Esophagus (tissue), 2 donors: ENCODE measurements at regions not wholly inside any gene's neighbourhood (a gene's known extent, or its start where the extent isn't known, plus 50 kb on each side); places are given as distances from the start of the nearest gene placed in this dataset.
"Not testable (repeated sequence)": the region's sequence is repeated elsewhere in the genome, so short reads cannot be mapped to it uniquely, and the experiment has no call there.

ENCODE experiments used
- H3K27ac ChIP-seq, 2 donors: one replicate each; pipeline ENCODE4 v1.5.1; 2013; ENCODE audit warnings: low read depth in 2 of 2, mild to moderate bottlenecking in 2 of 2, inconsistent platforms in 1 of 2, low read length in 1 of 2, moderate library complexity in 1 of 2
- H3K27me3 ChIP-seq, 2 donors: one replicate each; pipeline ENCODE4 v1.6.1; 2013; ENCODE audit warnings: low read length in 2 of 2, control low read depth in 1 of 2, mild to moderate bottlenecking in 1 of 2; ENCODE audit not compliant: insufficient read depth in 2 of 2, control insufficient read depth in 1 of 2
- H3K36me3 ChIP-seq, 2 donors: one replicate each; pipeline ENCODE4 v1.6.1; 2013; ENCODE audit warnings: low read length in 1 of 2; ENCODE audit not compliant: control insufficient read depth in 2 of 2, insufficient read depth in 2 of 2
- H3K4me1 ChIP-seq, 2 donors: one replicate each; pipeline ENCODE4 v1.6.1; 2013; ENCODE audit warnings: low read length in 1 of 2; ENCODE audit not compliant: control insufficient read depth in 2 of 2, insufficient read depth in 2 of 2
- H3K4me3 ChIP-seq, 2 donors: one replicate each; pipeline ENCODE4 v1.5.1; 2013; ENCODE audit warnings: low read length in 2 of 2, mild to moderate bottlenecking in 2 of 2, low read depth in 1 of 2, moderate library complexity in 1 of 2
- H3K9me3 ChIP-seq, 2 donors: one replicate each; pipeline ENCODE4 v1.6.1; 2013; ENCODE audit warnings: mild to moderate bottlenecking in 2 of 2, low read depth in 1 of 2, low read length in 1 of 2, moderate library complexity in 1 of 2; ENCODE audit not compliant: control insufficient read depth in 2 of 2, insufficient read depth in 1 of 2
- WGBS, 2 donors: extraction: QIAGEN DNeasy Blood & Tissue Kit; methylation state at CpG; one replicate each; pipeline ENCODE4 v1.1.7; 2013; 5-methylcytosine and 5-hydroxymethylcytosine counted together
- donor health status: healthy with polysubstance abuse.
- donor health status: Bipolar disorder and iron deficiency.

DNA sequence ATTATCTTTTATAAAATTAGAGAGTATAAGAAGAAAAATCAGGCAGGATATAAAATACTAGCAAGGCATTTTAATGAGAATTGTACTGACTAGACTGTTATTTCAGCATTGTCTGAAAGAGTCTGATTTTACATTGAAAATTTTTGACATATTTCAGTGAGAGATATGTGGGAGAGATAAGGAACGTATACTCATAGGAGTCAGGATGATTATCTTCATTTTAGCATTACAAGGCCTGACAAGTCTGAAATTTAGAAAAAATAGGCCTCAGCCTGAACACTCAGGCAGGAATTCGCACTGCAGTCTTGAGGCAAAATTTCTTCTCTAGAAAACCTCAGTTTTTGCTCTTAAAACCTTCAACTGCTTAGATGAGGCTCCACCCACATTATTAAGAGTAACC, 386.0 kb downstream of the HGF start:
- Histone ChIP-seq H3K27me3 (no peaks in the 10 kb centered on the region), H3K27ac (no peak overlapping the region), H3K36me3 (no peaks in the 10 kb centered on the region), H3K4me1 (no peaks in the 10 kb centered on the region), H3K9me3 (no peaks in the 10 kb centered on the region), H3K4me3 (no peak overlapping the region)
- 85 to 88% methylated on average over 2 of the region's 2 CpGs for WGBS, 2 donors

GRCh38 chr7:81374641-81375040, 395.2 kb downstream of the HGF start:
- H3K27me3 ChIP-seq, H3K27ac ChIP-seq, H3K4me1 ChIP-seq, H3K9me3 ChIP-seq, H3K36me3 ChIP-seq, H3K4me3 ChIP-seq: not testable (repeated sequence)

DNA sequence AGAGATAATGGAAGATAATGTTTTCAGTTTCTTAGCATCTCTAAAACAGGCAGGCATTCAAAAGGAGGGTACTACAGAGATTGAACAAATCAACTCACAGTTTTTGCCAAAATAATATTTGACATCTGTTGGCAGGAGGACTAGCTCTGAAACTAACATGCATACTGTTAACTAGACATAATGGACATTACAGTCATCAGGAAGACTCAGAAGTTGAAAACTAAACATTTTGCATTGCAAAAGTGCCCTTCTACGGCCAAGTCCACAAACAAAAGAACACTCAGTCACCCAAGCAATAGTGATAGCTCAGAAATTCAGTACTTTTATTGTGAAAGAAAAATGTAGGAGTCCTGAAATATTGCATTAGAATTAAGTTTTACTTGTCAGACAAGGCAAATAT, 399.0 kb downstream of the HGF start:
- H3K4me3 ChIP-seq: no peak overlapping the region
- no peaks in the 10 kb centered on the region for H3K27me3 ChIP-seq
- no peaks in the 10 kb centered on the region for H3K36me3 ChIP-seq
- H3K4me1 ChIP-seq: no peaks in the 10 kb centered on the region
- 60 to 62% methylated on average over 1 of the region's 1 CpG for WGBS, 2 donors
- H3K9me3 ChIP-seq: no peaks in the 10 kb centered on the region
- H3K27ac ChIP-seq: no peak overlapping the region

DNA sequence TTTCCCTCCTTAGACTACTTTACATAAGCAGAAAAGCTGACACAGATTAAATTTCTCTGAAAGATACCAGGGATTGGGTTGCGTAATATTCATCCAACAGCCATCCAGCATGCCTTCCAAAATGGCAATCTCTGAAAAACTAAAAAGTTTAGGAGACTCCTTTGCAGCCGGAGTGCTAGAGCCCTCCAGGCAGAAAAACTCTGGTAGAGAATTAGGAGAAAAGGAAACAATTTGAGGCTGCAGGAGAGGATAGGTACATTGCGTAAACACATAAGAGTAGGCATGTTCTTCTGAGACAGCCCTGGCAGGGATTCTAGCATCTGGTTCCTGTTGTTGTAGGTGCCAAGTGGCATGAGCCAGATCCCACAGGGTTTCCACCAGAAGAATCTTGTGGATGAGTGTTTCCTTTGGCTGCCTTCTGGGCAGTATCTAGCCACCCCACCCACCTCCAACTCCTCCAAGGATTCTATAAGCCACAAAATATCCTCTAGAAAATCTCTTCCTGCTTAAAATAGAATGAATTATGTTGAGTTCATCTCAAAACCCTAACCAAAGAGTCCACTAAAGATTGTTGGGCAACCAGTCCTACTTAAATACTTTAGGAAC, 402.4 kb downstream of the HGF start:
- H3K36me3 ChIP-seq: no peaks in the 10 kb centered on the region
- H3K9me3 ChIP-seq: no peaks in the 10 kb centered on the region
- no peaks in the 10 kb centered on the region for H3K4me1 ChIP-seq
- WGBS, 2 donors: 44 to 71% methylated on average over 3 of the region's 3 CpGs
- H3K4me3 ChIP-seq: no peak overlapping the region
- H3K27me3 ChIP-seq: no peaks in the 10 kb centered on the region
- H3K27ac ChIP-seq: no peak overlapping the region

GRCh38 chr7:81366546-81366945, 403.3 kb downstream of the HGF start:
- Histone ChIP-seq H3K27ac (no peak overlapping the region), H3K9me3 (no peaks in the 10 kb centered on the region), H3K27me3 (no peaks in the 10 kb centered on the region), H3K4me1 (no peaks in the 10 kb centered on the region), H3K4me3 (no peak overlapping the region), H3K36me3 (no peaks in the 10 kb centered on the region)

- Histone ChIP-seq H3K9me3 (no peaks in the 10 kb centered on the region), H3K27me3 (no peaks in the 10 kb centered on the region), H3K36me3 (no peaks in the 10 kb centered on the region), H3K27ac (no peak overlapping the region), H3K4me3 (no peak overlapping the region), H3K4me1 (no peaks in the 10 kb centered on the region)
- WGBS, 2 donors: 76 to 77% methylated on average over 2 of the region's 2 CpGs
Observed at GRCh38 chr7:81361769-81362312, 408.0 kb downstream of the HGF start.

GRCh38 chr7:81355911-81356310, 413.9 kb downstream of the HGF start:
- no peak overlapping the region for H3K27ac ChIP-seq
- H3K4me3 ChIP-seq: no peak overlapping the region
- no peaks in the 10 kb centered on the region for H3K4me1 ChIP-seq
- no peaks in the 10 kb centered on the region for H3K36me3 ChIP-seq
- 58 to 62% methylated on average over 2 of the region's 2 CpGs for WGBS, 2 donors
- no peaks in the 10 kb centered on the region for H3K9me3 ChIP-seq
- H3K27me3 ChIP-seq: no peaks in the 10 kb centered on the region

- no peak overlapping the region for H3K27ac ChIP-seq
- WGBS, 2 donors: 73 to 91% methylated on average over 5 of the region's 5 CpGs
Observed at GRCh38 chr7:81349044-81349443, 420.8 kb downstream of the HGF start.

GRCh38 chr7:81339946-81340345, 421.1 kb upstream of the SEMA3C start:
- H3K27me3 ChIP-seq: no peaks in the 10 kb centered on the region
- no peaks in the 10 kb centered on the region for H3K9me3 ChIP-seq
- H3K4me1 ChIP-seq: no peaks in the 10 kb centered on the region
- no peak overlapping the region for H3K4me3 ChIP-seq
- H3K27ac ChIP-seq: no peak overlapping the region
- no peaks in the 10 kb centered on the region for H3K36me3 ChIP-seq
- 72 to 75% methylated on average over 2 of the region's 2 CpGs for WGBS, 2 donors

More at GRCh38 chr7:81349044-81349443, 420.8 kb downstream of the HGF start:
- Histone ChIP-seq H3K36me3 (no peaks in the 10 kb centered on the region), H3K4me1 (no peaks in the 10 kb centered on the region), H3K4me3 (no peak overlapping the region), H3K27me3 (no peaks in the 10 kb centered on the region), H3K9me3 (no peaks in the 10 kb centered on the region)

GRCh38 chr7:81333536-81333935, 414.7 kb upstream of the SEMA3C start:
- WGBS, 2 donors: 65 to 82% methylated on average over 13 of the region's 13 CpGs
- Histone ChIP-seq H3K9me3 (no peaks in the 10 kb centered on the region), H3K4me3 (no peak overlapping the region), H3K36me3 (no peaks in the 10 kb centered on the region), H3K4me1 (no peaks in the 10 kb centered on the region), H3K27ac (no peak overlapping the region), H3K27me3 (no peaks in the 10 kb centered on the region)
